Lower leg skin (tissue), 4 donors: ENCODE measurements at regions not wholly inside any gene's neighbourhood (a gene's known extent, or its start where the extent isn't known, plus 50 kb on each side); places are given as distances from the start of the nearest gene placed in this dataset.

Source experiments
- DNase-seq, 2 donors: peaks; one replicate each; pipeline ENCODE4 v3.0.0-alpha.2; 2019; ENCODE audit warnings: low spot score in 2 of 2
- H3K4me3 ChIP-seq: fragments of 200-600 bp; sonication (generic); 2 replicates; pipeline ENCODE4 v1.5.1; 2017; ENCODE audit warnings: mild to moderate bottlenecking, low read depth; ENCODE audit not compliant: poor library complexity, severe bottlenecking
- CTCF ChIP-seq, 3 donors: fragments of 450-650 bp; IDR thresholded peaks; one replicate each; pipeline ENCODE4 v1.5.1; 2016; ENCODE audit warnings: antibody characterized with exemption in 3 of 3, mild to moderate bottlenecking in 3 of 3, moderate library complexity in 2 of 3
- POLR2A ChIP-seq, 2 donors: fragments of 450-650 bp; IDR thresholded peaks; one replicate each; pipeline ENCODE4 v1.6.1; 2016 to 2017; ENCODE audit warnings: antibody characterized with exemption in 2 of 2, mild to moderate bottlenecking in 1 of 2, moderate library complexity in 1 of 2
- WGBS, 2 donors: methylation state at CpG; one replicate each; pipeline ENCODE4 v1.1.5; 2018; 5-methylcytosine and 5-hydroxymethylcytosine counted together
- intact Hi-C: fragments of 100-400 bp; cut with DNase I; formaldehyde crosslinking; loops from one replicate; pipeline ENCODE4 v1.15.0; 2023; ENCODE audit warnings: low total_unique reads

GRCh38 chr1:78358165-78358564 lies 132.6 kb upstream of the PTGFR start:
- H3K4me3 ChIP-seq: no peak overlapping the region
- 88% methylated on average over 3 of the region's 3 CpGs for WGBS, 2 donors
- DNase-seq: no peak
- TF ChIP-seq CTCF (IDR thresholded peaks at IDR 0.05) (no peak), POLR2A (IDR thresholded peaks at IDR 0.05) (no peak)
- intact Hi-C loops: no loop called here

- H3K4me3 ChIP-seq: no peak overlapping the region
- TF ChIP-seq POLR2A (IDR thresholded peaks at IDR 0.05): no peak
- TF ChIP-seq CTCF (IDR thresholded peaks at IDR 0.05): no peak
- intact Hi-C loops: no loop called here
- no peak for DNase-seq
These were observed 131.1 kb upstream of the PTGFR start for GRCh38 chr1:78359666-78360065.

GRCh38 chr1:78360584-78360983 lies 130.2 kb upstream of the PTGFR start:
- no peak for TF ChIP-seq CTCF (IDR thresholded peaks at IDR 0.05)
- TF ChIP-seq POLR2A (IDR thresholded peaks at IDR 0.05): no peak
- H3K4me3 ChIP-seq: no peak overlapping the region
- intact Hi-C loops: no loop called here
- no peak for DNase-seq

- intact Hi-C loops: no loop called here
- 0 to 44% methylated on average over 1 of the region's 1 CpG for WGBS, 2 donors
- TF ChIP-seq CTCF (IDR thresholded peaks at IDR 0.05): no peak
- TF ChIP-seq POLR2A (IDR thresholded peaks at IDR 0.05): no peak
- H3K4me3 ChIP-seq: no peak overlapping the region
- DNase-seq: no peak
These were observed 123.1 kb upstream of the PTGFR start for GRCh38 chr1:78367700-78368099.

- intact Hi-C loops: no loop called here
- no peak for TF ChIP-seq CTCF (IDR thresholded peaks at IDR 0.05)
- no peak for TF ChIP-seq POLR2A (IDR thresholded peaks at IDR 0.05)
- no peak overlapping the region for H3K4me3 ChIP-seq
- no peak for DNase-seq
- WGBS, 2 donors: 87 to 90% methylated on average over 1 of the region's 1 CpG
These were observed 121.2 kb upstream of the PTGFR start for GRCh38 chr1:78369546-78369945.

- TF ChIP-seq POLR2A (IDR thresholded peaks at IDR 0.05) (no peak), CTCF (IDR thresholded peaks at IDR 0.05) (no peak)
- no peak overlapping the region for H3K4me3 ChIP-seq
- intact Hi-C loops: no loop called here
- WGBS, 2 donors: 30 to 37% methylated on average over 2 of the region's 2 CpGs
- no peak for DNase-seq
These were observed 120.4 kb upstream of the PTGFR start for GRCh38 chr1:78370356-78370755.
